GM03348 (cell line): ENCODE measurements at regions not wholly inside any gene's neighbourhood (a gene's known extent, or its start where the extent isn't known, plus 50 kb on each side); places are given as distances from the start of the nearest gene placed in this dataset.
"Not testable (repeated sequence)": the region's sequence is repeated elsewhere in the genome, so short reads cannot be mapped to it uniquely, and the experiment has no call there.

Experiments
- DNase-seq: peaks from one replicate; pipeline ENCODE4 v3.0.0; 2012; ENCODE audit warnings: low spot score

DNA sequence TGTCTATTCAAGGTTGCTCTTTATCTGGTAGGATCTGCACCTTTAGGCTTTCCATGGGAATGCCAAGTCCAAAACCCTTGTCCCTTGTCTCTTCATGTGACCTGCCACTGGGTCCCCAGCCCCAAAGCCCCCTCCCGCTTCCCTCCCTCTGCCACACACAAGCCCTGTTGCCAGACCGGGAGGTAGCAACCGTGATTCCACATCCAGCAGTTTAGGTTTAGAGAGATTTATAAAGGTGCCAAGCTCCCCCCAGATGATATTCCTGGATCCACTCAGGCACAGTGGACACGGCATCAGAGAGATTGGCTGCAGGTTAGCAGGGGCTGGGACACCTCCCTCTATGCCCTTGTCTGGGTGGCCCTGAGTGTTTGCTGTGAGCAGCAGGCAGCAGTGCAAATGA is 504.7 kb downstream of the CCDC171 start:
- no peak for DNase-seq

DNA sequence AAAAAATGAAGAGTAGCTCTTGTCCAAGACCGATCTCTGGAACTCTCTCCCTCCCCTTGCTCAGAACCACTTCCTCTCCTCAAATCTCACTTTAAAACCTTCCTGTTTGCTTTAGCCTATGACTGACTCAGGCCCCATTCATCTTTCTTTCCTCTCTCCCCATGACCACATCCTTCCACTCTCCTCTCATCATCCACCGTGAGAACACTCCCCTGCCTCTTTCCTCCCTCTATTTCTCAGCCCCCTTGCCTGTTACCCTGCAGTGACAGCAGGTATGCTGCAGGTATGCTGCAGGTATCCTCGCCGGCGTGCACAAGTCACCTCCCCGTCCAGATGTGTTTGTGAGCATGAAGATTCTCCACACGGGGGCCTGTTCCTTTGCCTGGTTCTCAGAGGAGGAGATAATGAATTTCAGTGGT is 505.3 kb downstream of the CCDC171 start:
- DNase-seq: peak; percentile 67

DNA sequence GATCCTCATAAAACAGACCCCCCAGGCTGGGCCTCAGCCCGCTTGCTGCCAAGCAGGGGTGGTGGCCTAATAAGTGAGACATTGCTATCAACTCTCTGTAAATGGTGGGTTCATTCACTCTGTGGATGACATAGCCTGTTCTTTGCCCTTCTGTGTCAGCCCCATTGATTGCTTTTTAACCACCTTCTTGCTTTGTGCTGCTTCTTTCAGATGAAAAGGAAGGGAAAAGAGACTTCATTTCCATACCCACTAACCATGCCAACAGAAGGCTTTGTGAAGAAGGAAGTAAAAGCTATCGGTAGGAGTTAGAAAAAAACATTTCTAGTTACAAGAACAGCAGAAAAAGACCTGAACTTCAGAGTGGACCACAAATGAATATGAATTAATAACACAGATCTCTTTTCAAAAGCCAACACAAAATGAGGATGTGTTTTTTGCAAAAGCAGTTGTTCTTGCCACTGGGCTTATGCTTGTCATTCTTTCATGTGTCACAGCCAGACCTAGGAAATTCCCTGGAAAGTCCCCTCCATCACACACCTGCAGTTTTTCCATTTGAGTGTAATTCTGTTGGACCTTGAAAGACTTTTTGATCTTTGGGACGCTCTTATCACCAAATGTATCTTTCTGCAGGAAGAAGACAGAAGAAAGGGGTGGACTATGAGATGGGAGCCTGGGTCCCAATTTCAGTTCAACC is 507.7 kb downstream of the CCDC171 start:
- no peak for DNase-seq

DNA sequence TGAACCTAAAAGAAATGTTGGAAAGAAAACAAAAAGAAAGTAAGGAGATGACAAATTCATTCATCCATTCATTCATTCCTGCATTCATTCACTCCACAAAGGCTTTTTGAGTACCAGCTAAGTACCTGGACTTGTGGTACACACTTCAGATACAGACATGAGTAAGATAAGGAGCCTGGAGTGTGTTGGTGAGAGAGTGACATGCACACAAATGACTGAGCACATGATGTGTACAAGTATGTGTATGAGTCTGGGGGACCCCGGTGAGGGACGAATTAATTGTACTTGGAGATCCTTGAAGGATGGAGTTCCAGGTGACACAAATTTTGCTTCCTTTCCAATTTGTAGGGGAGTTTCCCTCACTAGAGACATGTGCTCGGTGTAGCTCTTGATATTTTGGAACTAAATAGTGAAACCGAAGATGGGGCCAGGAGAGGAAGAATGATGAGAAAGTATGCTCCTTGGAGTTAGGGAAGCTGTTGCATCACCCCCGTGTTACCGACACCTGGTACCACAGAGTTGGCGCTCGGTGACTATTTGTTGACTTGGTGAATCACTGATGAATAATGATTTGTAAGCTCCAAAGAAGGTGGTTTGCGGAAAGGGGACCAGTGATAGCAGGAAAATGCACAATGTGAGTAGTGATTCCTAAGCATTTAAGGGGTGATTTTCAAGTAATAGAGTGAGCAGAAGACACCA is 509.8 kb downstream of the CCDC171 start:
- DNase-seq: peak; percentile 27

DNA sequence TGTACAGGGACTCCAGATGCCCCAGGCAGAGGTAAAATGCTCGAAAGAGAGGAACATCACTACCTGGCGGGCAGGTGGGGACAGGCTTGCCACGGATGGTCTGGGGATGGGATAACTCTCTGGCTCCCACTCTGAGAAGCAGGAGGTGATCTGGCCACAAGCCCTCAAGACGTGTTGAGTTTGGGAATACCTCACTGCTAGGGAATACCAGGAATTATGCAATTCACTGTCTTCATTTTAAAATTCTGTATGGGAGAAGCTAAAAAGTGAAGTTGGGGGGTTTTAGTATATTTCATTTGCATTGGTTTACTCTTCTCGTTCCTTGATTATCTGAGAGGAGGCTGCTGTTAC is 510.4 kb downstream of the CCDC171 start:
- no peak for DNase-seq

DNA sequence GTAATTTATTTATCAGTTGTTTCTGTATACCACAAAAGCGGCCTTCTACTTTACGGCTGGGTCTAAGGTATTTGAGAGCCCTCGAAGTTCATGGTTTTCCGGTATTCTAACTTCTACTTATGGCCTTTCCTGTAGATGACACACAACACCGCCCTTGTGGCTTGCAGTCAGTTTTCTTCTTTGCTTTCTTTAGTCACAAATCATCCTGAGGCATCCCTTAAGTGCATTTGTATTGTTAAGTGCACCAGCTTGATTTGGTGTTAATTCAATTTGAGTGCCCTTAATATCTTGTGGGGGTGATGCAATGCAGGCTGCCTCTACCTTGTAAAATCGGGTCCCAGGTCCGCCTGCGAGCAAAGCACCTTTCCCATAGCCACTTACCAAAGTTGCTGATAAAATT is 511.9 kb downstream of the CCDC171 start:
- no peak for DNase-seq

DNA sequence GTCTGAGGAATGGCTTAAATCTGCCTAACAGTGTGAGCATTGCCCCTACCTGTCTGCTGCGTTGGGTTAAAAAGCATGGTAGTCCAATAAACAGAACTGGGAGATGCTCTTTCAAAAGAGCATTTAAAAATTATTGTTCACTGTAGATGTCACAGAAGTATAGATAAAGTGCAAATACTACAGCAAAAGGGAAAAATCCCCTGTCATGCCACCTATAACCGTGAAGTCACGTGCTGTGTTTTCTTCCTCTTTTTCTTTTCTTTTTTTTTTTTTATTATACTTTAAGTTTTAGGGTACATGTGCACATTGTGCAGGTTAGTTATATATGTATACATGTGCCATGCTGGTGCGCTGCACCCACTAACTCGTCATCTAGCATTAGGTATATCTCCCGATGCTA is 513.4 kb downstream of the CCDC171 start:
- DNase-seq: not testable (repeated sequence)

DNA sequence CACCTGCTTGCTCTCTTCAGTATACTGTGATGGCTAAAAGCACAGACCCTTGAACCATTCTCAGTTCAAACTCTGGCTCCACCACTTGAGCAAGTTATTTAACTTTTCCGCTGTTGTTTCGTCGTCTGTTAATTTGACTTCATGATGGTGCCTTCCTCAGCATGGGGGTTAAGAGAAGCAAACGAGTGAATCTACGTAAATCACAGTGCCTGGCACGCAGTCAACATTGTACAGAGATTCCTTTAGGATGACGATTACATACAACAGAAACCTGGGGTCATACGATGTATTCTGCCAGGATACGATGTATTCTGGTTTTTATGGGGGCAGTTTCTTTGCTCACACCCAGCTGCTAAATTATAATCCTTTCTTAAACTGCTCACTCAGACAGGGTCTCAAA is 515.6 kb downstream of the CCDC171 start:
- DNase-seq: no peak

DNA sequence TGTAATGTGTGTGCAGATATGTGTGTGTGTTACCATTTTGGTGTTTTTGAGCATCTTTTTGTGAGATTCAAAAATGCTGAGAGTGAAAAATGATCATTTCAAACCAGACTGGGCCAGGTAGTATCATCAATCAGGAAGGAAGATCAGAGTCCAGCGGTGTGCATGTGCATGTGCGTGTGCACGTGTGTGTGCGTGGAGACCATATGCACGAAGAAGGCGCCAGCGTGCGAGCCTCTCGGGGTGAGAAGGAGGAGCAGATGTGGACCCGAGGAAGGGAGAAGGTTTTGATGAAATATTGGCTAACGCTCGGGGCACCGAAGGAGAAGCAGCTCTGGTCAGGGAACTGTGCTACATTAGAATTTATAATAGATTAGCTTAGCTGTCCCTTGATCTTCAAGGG is 516.4 kb downstream of the CCDC171 start:
- no peak for DNase-seq

DNA sequence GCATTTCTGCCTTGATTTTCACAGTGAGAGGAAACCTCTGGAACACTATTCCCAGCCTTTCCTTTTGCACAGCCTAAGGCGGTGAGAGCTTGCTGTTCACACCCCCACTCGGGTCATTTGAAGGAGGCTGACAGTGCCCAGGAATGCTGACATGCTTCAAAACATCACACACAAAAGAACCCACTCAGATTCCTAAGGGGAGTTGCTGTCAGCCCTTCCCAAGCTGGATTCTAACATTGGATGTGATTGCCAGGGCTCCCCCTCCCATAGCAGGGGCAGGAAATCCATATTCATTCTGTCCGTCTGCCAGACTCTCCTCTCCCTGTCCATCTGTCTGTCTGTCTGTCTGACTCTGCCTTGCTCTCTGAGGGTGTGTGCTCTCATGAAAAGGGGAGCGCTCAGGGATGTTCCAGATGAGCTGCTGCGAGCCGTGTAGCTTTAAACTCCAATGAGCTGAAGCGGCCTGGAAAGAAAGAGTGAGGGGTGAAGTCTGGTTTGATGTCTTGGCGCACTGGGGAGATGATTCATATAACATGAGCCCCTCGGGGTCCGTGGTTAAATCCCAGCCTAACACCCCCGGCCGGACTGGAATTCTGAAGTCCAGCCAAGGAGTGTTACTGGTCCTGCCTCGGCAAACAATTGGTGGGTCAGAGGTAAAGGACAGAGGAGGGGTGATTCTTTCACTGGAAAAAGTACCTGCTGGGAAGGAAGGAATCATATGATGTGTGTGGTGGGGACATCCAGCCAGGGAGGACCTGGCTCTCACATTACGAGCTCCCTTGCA is 517.0 kb downstream of the CCDC171 start:
- peak; percentile 43 for DNase-seq

DNA sequence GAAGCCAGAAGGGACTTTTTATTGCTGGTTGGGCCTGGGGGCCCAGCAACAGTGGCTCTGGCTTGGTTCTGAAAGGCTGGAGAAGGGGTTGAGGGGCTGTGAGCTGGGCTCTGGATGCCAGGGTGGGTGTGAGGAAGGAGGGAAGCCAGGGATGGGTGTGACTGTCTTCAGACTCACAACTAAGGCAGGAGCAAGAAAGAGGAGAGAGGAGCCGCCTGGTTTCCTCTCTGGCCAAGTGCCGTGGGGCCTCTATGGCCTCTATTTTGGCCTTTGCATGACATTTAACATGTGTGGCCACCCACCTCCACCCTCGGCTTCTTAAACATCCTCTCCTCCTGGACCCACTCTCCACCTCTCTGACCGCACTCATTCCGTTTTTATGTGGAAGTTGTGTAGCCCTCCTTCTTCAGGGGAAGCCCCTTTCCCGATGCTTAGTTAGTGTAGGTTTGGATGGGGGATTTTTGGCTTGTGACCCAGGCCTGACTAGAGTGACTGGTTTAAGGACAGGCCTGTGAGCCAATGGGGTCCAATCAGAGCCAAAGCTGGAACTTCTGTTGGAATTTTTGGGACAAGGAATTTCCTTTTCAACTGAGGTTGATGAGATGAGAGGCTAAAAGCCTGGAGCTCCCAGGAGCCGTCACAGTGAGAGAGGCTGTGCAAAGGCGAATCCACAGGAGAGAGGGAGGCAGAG is 517.8 kb downstream of the CCDC171 start:
- DNase-seq: no peak

DNA sequence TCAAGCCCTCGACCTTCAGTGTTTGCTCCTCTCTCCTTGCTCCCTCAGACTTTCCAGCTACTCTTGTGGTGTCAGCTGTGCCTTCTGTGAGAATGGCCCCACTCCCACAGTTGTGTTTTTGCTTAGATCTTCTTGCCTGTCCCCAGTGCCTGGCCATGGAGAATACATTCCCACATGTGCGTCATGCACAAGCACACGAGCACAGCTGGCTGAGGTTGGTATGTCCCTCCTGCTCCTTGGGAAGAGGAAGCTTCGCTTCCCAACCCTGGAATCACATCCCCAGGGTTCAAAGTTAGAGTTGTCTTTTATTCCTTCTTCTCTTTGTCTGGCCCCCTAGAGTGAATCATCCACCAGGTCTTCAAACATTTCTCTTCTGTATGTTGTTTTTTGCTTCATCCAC is 518.6 kb downstream of the CCDC171 start:
- no peak for DNase-seq

DNA sequence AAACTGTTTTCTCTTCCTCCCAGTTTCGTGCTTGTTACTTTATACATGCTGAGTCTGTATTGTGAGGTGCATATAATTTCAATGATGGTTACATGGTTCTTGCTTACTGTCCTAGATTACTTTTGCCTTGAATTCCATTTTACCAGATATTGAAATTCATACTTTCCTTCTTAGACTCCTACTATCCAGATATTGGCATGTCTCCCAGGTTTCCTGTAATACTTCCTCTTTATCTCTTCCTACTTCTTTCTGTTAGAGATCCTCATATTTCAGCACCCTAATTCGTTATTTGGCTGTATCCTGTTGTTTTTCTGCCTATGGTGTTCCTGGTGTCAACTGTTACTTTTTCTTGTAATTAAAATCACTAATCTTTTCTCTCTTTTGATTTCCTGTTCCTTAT is 522.1 kb downstream of the CCDC171 start:
- peak; percentile 24 for DNase-seq

DNA sequence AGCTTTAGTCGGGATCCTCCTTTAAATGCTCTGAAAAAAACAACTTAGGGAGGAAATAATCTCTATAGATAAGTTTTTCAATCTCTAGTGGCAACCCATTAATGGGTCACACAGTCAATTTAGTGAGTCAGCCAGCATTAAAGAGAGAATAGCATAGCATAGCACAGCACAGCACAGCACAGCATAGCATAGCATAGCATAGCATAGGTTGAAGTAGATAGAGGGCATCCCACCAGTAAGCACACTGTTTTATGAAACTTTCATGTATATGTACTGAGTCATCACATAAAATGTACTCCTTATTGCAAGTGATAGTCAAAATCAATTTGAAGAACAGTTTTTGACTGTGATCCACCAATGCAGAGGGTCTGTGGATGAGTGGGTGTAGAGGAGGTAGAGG is 522.9 kb downstream of the CCDC171 start:
- DNase-seq: no peak

DNA sequence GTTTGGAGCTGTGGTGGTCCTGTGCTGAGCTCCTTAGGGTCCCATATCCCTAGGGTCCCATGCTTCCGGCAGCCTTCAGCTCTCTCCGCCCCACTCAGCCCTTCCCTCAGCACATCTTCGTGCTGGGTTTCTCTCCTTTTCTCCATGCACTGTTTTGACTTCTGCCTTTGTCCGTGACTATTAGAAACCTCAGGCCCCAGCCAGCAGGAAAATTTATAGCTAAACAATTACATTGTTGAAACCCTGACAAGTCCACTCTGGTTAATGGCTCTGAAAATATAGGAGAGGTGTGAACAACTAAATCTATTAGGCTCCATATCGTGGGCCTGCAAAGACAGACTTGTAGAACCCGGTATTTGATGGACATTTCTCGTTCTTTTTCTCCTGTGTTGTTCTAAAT is 523.7 kb downstream of the CCDC171 start:
- DNase-seq: no peak

DNA sequence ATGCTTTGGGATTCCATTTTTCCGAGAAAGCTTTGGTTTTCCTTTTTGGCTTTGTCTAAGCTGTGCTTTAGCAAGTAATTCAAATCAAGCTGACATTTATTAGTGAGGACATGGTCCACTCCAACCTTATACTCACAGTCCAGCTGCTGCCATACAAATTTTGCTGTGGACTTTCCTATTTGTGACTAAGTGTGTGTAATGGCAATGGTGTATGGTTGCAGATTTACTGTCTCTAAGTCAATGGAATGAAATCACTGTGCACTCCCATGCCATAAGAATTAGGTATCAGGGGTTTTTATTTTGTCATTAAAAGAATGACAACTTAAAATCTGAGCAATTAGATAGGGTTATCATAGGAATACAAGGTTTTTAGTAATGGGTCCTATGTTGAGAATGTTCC is 530.0 kb downstream of the CCDC171 start:
- no peak for DNase-seq

DNA sequence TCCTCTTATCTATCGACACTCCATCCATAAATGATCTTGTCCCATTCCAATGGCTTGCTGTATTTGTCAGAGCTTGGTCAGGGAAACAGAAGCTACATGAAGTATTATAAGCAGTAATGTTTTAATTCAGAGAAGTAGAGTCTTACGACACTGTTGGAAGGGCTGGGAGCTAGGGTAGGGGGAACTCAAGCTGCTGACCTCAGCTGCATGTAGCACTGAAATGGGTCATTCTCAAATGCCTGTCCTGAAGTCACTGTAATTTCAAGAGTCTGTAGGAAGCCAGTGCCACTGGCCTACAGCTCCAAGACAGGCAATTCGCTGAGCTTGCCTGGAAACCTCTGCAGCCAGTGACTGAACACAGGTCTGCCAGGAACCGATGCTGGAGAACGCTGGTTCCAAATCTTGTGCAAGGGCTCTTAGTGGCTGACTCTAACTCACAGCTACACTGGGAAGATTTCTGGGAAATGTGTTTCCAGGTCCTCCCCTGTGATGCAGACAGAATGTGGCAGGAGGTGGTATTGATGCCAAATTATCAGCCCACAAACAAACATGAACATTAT is 532.4 kb downstream of the CCDC171 start:
- DNase-seq: peak; percentile 9

DNA sequence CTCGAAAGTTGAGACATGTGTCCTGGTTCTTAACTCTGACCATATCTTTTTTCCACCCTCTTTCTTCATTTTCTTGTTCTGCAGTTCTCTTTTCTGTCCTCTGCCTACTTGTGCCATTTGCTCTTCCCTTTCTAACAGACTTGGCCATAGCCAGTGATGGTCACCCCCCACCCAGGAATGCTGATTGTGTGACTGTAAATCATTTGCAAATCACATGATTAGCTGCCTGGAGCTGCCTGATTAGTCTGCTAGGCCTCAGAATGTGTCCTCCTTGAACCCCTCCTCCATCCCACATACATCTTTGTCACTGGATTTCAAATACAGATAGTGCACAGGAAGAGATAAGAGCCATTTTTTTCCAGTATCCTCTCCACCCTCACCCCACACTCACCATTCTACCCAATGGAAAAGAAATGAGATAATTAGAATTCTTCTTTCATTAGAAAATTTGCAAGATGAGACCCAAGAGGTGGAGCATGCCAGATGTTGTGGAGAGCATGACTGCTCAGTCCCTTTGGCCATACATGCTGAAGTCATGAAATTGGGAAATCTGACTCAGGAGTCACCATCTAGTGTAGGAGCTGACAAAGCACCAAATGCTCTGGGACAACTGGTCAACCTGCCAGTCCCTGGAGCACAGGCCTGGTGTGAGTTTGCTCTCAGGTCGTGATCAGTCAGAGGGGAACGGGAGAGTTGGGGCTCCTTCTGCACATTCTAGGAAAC is 538.2 kb downstream of the CCDC171 start:
- DNase-seq: no peak

DNA sequence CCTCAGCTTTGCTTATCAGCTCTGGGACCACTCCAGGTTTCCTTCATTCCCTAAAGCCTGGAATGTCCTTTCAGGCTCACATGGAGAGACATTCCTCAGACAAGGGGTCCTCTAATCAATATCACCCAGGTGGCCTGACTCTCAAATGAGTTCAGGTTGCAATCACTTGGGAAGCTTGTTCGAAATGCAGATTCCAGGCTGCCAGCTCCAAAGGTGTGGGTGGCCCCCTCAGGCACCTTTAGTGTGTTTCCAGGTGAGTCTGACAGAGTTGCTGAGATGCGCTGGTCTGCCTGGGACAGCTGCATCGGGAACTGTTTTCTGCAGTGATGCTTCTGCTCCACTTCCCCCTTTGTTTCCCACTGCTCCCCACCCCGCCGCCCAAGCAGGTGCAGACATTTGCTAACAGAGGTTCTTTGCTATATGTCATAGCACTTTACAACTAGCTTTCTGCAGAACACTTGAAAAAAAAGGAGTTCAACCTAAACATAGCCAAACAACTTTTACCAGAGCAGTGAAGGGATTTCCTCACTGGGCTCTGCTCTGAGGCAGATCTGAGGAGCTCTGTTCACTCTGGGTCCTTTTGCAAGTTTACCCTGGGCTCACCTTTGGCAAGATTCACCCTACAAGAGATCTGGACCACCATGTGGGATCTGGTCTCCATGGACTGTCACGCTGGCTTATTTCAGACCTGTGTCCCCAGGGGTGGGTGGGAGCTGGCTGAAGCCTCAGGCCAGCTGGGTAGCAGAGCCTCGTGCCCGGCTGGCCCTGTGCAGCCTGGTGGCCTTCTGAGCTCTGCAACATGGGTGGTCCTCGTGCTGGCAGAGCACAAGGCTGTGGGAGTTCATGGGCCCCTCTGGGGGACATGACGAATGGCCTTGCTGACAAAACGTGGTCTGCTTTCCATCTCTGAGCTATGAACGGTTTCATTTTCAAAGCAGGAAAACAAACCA is 539.6 kb downstream of the CCDC171 start:
- peak; percentile 35 for DNase-seq

DNA sequence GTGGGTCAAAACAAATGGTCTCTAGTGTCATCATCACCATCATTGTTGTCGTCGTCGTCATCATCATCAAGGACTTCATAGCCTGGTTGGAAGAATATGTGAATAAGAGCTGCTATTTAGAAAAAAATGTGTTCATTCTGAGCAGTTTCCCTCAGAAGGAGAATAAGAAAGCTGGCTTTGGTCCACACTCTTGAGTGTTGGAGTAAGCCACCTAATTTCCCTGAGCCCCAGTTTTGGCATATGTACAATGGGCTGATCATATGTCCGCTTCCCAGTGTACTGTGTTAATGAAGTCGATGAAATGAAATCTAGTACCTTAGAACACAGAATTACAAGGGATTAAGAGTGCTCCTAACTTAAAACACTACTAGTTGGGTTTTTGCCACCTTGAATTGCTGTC is 545.5 kb downstream of the CCDC171 start:
- no peak for DNase-seq
